Endothelial cell of umbilical vein (primary cell): ENCODE measurements at regions not wholly inside any gene's neighbourhood (a gene's known extent, or its start where the extent isn't known, plus 50 kb on each side); places are given as distances from the start of the nearest gene placed in this dataset.

Experiments
- EZH2 ChIP-seq: IDR thresholded peaks from 2 replicates; pipeline ENCODE4 v1.6.1; 2012; ENCODE audit warnings: borderline replicate concordance, low read depth, mild to moderate bottlenecking, moderate library complexity, low read length, inconsistent platforms; ENCODE audit not compliant: severe bottlenecking
- POLR2A ChIP-seq: IDR thresholded peaks from 2 replicates; pipeline ENCODE4 v1.6.1; 2012; ENCODE audit warnings: low read depth, mild to moderate bottlenecking, control low read depth, low read length
- POLR2AphosphoS5 ChIP-seq: IDR thresholded peaks from 2 replicates; pipeline ENCODE4 v1.6.1; 2012; ENCODE audit warnings: low read depth, mild to moderate bottlenecking, control low read depth, low read length, moderate library complexity; ENCODE audit not compliant: insufficient read depth
- TF ChIP-seq, protein P1 (sequence below), 2 donors: IDR thresholded peaks; 1 replicate in 1 of 2; 2 replicates in 1 of 2; pipeline ENCODE4 v1.5.1; 2011; ENCODE audit warnings: low read length in 2 of 2, mild to moderate bottlenecking in 2 of 2, moderate library complexity in 2 of 2, control low read depth in 1 of 2, inconsistent platforms in 1 of 2, low read depth in 1 of 2; ENCODE audit not compliant: insufficient read depth in 1 of 2; ENCODE audit errors: extremely low read depth in 1 of 2

DNA sequence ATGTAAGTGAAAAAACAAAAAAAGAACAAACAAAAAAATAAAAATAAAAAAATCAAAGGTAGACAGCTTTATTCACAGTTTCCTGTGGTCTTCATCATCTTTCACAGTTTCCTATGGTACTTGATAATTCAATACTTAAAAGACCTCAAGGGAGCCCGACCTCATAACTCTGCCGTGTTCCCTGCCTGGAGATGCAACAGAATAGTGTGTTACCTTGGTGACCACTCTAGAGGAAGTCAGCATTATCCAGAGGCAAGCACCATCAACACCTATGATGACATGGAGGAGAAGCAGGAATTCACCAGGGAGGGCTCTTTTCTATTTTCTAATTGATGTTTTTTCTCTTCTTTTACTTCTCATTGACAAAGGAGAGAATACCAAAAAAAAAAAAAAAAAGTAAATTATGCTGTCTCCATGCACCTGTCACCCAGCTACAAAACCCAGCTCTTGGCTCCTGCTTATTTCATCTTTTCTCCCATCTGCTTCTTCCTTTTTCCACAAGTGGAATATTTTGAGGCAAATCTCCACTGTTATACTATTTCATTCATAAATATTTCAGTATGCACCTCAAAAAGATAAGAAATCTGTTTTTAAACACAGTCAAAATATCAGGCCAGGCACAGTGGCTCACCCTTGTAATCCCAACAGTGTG lies 95.8 kb upstream of the STXBP5 start:
- TF ChIP-seq, protein P1, sequence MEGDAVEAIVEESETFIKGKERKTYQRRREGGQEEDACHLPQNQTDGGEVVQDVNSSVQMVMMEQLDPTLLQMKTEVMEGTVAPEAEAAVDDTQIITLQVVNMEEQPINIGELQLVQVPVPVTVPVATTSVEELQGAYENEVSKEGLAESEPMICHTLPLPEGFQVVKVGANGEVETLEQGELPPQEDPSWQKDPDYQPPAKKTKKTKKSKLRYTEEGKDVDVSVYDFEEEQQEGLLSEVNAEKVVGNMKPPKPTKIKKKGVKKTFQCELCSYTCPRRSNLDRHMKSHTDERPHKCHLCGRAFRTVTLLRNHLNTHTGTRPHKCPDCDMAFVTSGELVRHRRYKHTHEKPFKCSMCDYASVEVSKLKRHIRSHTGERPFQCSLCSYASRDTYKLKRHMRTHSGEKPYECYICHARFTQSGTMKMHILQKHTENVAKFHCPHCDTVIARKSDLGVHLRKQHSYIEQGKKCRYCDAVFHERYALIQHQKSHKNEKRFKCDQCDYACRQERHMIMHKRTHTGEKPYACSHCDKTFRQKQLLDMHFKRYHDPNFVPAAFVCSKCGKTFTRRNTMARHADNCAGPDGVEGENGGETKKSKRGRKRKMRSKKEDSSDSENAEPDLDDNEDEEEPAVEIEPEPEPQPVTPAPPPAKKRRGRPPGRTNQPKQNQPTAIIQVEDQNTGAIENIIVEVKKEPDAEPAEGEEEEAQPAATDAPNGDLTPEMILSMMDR (IDR thresholded peaks at IDR 0.05; ENCODE audit: extremely low read depth in 1 of 2, insufficient read depth in 1 of 2, low read depth in 1 of 2, low read length in 2 of 2), result no peak
- no peak for TF ChIP-seq POLR2A
- TF ChIP-seq POLR2AphosphoS5, result no peak
- TF ChIP-seq EZH2, result no peak
